PC-3 (cell line): ENCODE measurements at regions not wholly inside any gene's neighbourhood (a gene's known extent, or its start where the extent isn't known, plus 50 kb on each side); places are given as distances from the start of the nearest gene placed in this dataset.

Source experiments
- CTCF ChIP-seq: fragments of 300-600 bp; sonication (generic); conservative IDR thresholded peaks from 2 replicates; pipeline ENCODE4 v1.5.1; 2017; ENCODE audit warnings: antibody characterized with exemption, low read depth, mild to moderate bottlenecking, low read length
- EZH2 ChIP-seq: fragments of 300-600 bp; sonication (generic); IDR thresholded peaks from one replicate; pipeline ENCODE4 v1.6.1; 2017; ENCODE audit warnings: antibody characterized with exemption, mild to moderate bottlenecking, low read length; ENCODE audit not compliant: unreplicated experiment

GRCh38 chr2:217371781-217372213 lies 511.9 kb upstream of the TNP1 start:
- TF ChIP-seq CTCF, result no peak
- no peak for TF ChIP-seq EZH2
